NCI-H1417 treated with DMSO at 0.1 percent for 48 hours (cell line): ENCODE measurements at regions not wholly inside any gene's neighbourhood (a gene's known extent, or its start where the extent isn't known, plus 50 kb on each side); places are given as distances from the start of the nearest gene placed in this dataset.
"Not testable (repeated sequence)": the region's sequence is repeated elsewhere in the genome, so short reads cannot be mapped to it uniquely, and the experiment has no call there.

Experiments
- DNase-seq: peaks from one replicate; lab custom pipeline; 2025; lab: John Stamatoyannopoulos, UW

- no peak for DNase-seq
These were observed 165.3 kb upstream of the FBXL7 start for GRCh38 chr5:15334551-15335266.

- no peak for DNase-seq
These were observed 166.9 kb upstream of the FBXL7 start for GRCh38 chr5:15333091-15333490.

- DNase-seq: no peak
These were observed 173.0 kb upstream of the FBXL7 start for GRCh38 chr5:15326932-15327331.

- no peak for DNase-seq
These were observed 173.5 kb upstream of the FBXL7 start for GRCh38 chr5:15326471-15326870.

- no peak for DNase-seq
These were observed 177.6 kb upstream of the FBXL7 start for GRCh38 chr5:15322421-15322820.

- DNase-seq: no peak
These were observed 178.2 kb upstream of the FBXL7 start for GRCh38 chr5:15321776-15322175.

- no peak for DNase-seq
These were observed 179.1 kb upstream of the FBXL7 start for GRCh38 chr5:15320871-15321270.

GRCh38 chr5:15304914-15305834 is 194.8 kb upstream of the FBXL7 start:
- no peak for DNase-seq

- DNase-seq: no peak
These were observed 195.8 kb upstream of the FBXL7 start for GRCh38 chr5:15304066-15304731.

GRCh38 chr5:15300141-15300540 is 199.8 kb upstream of the FBXL7 start:
- DNase-seq: no peak

- no peak for DNase-seq
These were observed 209.0 kb upstream of the FBXL7 start for GRCh38 chr5:15290953-15291352.

- no peak for DNase-seq
These were observed 213.3 kb upstream of the FBXL7 start for GRCh38 chr5:15286650-15287049.

GRCh38 chr5:15285901-15286583 is 213.9 kb upstream of the FBXL7 start:
- DNase-seq: no peak

- no peak for DNase-seq
These were observed 215.3 kb upstream of the FBXL7 start for GRCh38 chr5:15284706-15285105.

GRCh38 chr5:15283076-15283475 is 216.9 kb upstream of the FBXL7 start:
- no peak for DNase-seq

- no peak for DNase-seq
These were observed 217.4 kb upstream of the FBXL7 start for GRCh38 chr5:15282611-15283010.

- DNase-seq: not testable (repeated sequence)
These were observed 228.4 kb upstream of the FBXL7 start for GRCh38 chr5:15271596-15271995.

GRCh38 chr5:15267966-15268365 is 232.0 kb upstream of the FBXL7 start:
- DNase-seq: no peak

GRCh38 chr5:15266841-15267240 is 233.1 kb upstream of the FBXL7 start:
- DNase-seq: no peak

- DNase-seq: no peak
These were observed 233.8 kb upstream of the FBXL7 start for GRCh38 chr5:15266229-15266628.

- DNase-seq: no peak
These were observed 236.0 kb upstream of the FBXL7 start for GRCh38 chr5:15263942-15264341.

- no peak for DNase-seq
These were observed 236.6 kb upstream of the FBXL7 start for GRCh38 chr5:15263406-15263805.
